ENCODE measurements at regions not wholly inside any gene's neighbourhood (a gene's known extent, or its start where the extent isn't known, plus 50 kb on each side); places are given as distances from the start of the nearest gene placed in this dataset.

- TF ChIP-seq CTCF (IDR thresholded peaks at IDR 0.05) (no peak), POLR2A (IDR thresholded peaks at IDR 0.05) (no peak)
Observed at GRCh38 chr13:111629016-111629415, 308.6 kb downstream of the TEX29 start.
